Thyroid gland (tissue), 4 donors: ENCODE measurements at regions not wholly inside any gene's neighbourhood (a gene's known extent, or its start where the extent isn't known, plus 50 kb on each side); places are given as distances from the start of the nearest gene placed in this dataset.

Source experiments
- DNase-seq, 2 donors: peaks; one replicate each; pipeline ENCODE4 v3.0.0-alpha.2; 2019
- H3K27ac ChIP-seq, 3 donors: fragments of 200-600 bp; sonication (generic); 1 replicate in 2 of 3; 2 replicates in 1 of 3; pipeline ENCODE4 v1.5.1; 2016 to 2019; ENCODE audit warnings: mild to moderate bottlenecking in 1 of 3, moderate library complexity in 1 of 3
- H3K27me3 ChIP-seq: fragments of 200-600 bp; sonication (generic); one replicate; pipeline ENCODE4 v1.5.1; 2019
- H3K36me3 ChIP-seq, 2 donors: fragments of 200-600 bp; sonication (generic); one replicate each; pipeline ENCODE4 v1.5.1; 2016 to 2019
- H3K4me1 ChIP-seq, 2 donors: fragments of 200-600 bp; sonication (generic); one replicate each; pipeline ENCODE4 v1.5.1; 2017 to 2019
- H3K4me3 ChIP-seq, 3 donors: fragments of 200-600 bp; sonication (generic); replicated peaks in 1 of 3; 1 replicate in 2 of 3; 2 replicates in 1 of 3; pipeline ENCODE4 v1.5.1; 2016; ENCODE audit warnings: mild to moderate bottlenecking in 1 of 3
- H3K9me3 ChIP-seq: fragments of 200-600 bp; sonication (generic); one replicate; pipeline ENCODE4 v1.5.1; 2017
- CTCF ChIP-seq, 6 experiments: fragments of 200-600 bp in 3 of 6; fragments of 450-650 bp in 3 of 6; sonication (generic) in 3 of 6; IDR thresholded peaks; one replicate each; pipeline ENCODE4 v1.5.1; 2016 to 2019; ENCODE audit warnings: antibody characterized with exemption in 6 of 6, mild to moderate bottlenecking in 2 of 6, inconsistent platforms in 1 of 6, moderate library complexity in 1 of 6
- POLR2A ChIP-seq, 2 donors: fragments of 450-650 bp; IDR thresholded peaks; one replicate each; pipeline ENCODE4 v1.6.1; 2017; ENCODE audit warnings: antibody characterized with exemption in 2 of 2, mild to moderate bottlenecking in 2 of 2, moderate library complexity in 1 of 2
- WGBS, 2 donors: methylation state at CpG; one replicate each; pipeline ENCODE4 v1.1.5; 2017; 5-methylcytosine and 5-hydroxymethylcytosine counted together
- intact Hi-C: fragments of 100-400 bp; cut with DNase I; formaldehyde crosslinking; loops from one replicate; pipeline ENCODE4 v1.15.1; 2023

GRCh38 chr1:10905841-10906655 lies 106.4 kb upstream of the TARDBP start:
- Histone ChIP-seq H3K27me3 (no peaks in the 10 kb centered on the region), H3K27ac (no peak overlapping the region), H3K9me3 (no peaks in the 10 kb centered on the region), H3K36me3 (no peaks in the 10 kb centered on the region), H3K4me3 (no peak overlapping the region), H3K4me1 (peaks cover 5% of the 10 kb centered on the region in 2 donors)
- DNase-seq, result no peak
- 51 to 73% methylated on average over 7 to 15 of the region's 16 CpGs for WGBS, 2 donors
- TF ChIP-seq POLR2A (IDR thresholded peaks at IDR 0.05) (no peak), CTCF (IDR thresholded peaks at IDR 0.05) (no peak)
- intact Hi-C loops, result no loop called here

- Histone ChIP-seq H3K4me1 (no peaks in the 10 kb centered on the region), H3K36me3 (no peaks in the 10 kb centered on the region), H3K27ac (no peak overlapping the region), H3K27me3 (no peaks in the 10 kb centered on the region), H3K4me3 (no peak overlapping the region), H3K9me3 (no peaks in the 10 kb centered on the region)
- intact Hi-C loops, result no loop called here
- WGBS, 2 donors, result 64 to 73% methylated on average over 14 of the region's 14 CpGs
- no peak for DNase-seq
- TF ChIP-seq POLR2A (IDR thresholded peaks at IDR 0.05) (no peak), CTCF (IDR thresholded peaks at IDR 0.05) (no peak)
Observed at GRCh38 chr1:10906866-10907519, 105.5 kb upstream of the TARDBP start.

- Histone ChIP-seq H3K27ac (no peak overlapping the region), H3K36me3 (no peaks in the 10 kb centered on the region), H3K9me3 (no peaks in the 10 kb centered on the region), H3K4me1 (no peaks in the 10 kb centered on the region), H3K4me3 (no peak overlapping the region), H3K27me3 (no peaks in the 10 kb centered on the region)
- intact Hi-C loops, result no loop called here
- DNase-seq, result no peak
- no peak for TF ChIP-seq POLR2A (IDR thresholded peaks at IDR 0.05)
- no peak for TF ChIP-seq CTCF (IDR thresholded peaks at IDR 0.05)
- 53 to 62% methylated on average over 6 of the region's 6 CpGs for WGBS, 2 donors
Observed at GRCh38 chr1:10908266-10908665, 104.2 kb upstream of the TARDBP start.

- no peaks in the 10 kb centered on the region for H3K36me3 ChIP-seq
- WGBS, 2 donors, result 44 to 47% methylated on average over 13 to 16 of the region's 22 CpGs
- peak; percentile 52 to 56 for DNase-seq
Observed at GRCh38 chr1:10909697-10910680, 102.5 kb upstream of the TARDBP start.

More at GRCh38 chr1:10909697-10910680, 102.5 kb upstream of the TARDBP start:
- Histone ChIP-seq H3K4me3 (no peak overlapping the region), H3K9me3 (no peaks in the 10 kb centered on the region), H3K4me1 (no peaks in the 10 kb centered on the region), H3K27ac (no peak overlapping the region), H3K27me3 (no peaks in the 10 kb centered on the region)
- intact Hi-C loops, result no loop called here
- no peak for TF ChIP-seq POLR2A (IDR thresholded peaks at IDR 0.05)
- peak in 5 of 6 experiments; percentile 18 to 65 (median 40) for TF ChIP-seq CTCF (IDR thresholded peaks at IDR 0.05)
